H1 (cell line): ENCODE measurements at regions not wholly inside any gene's neighbourhood (a gene's known extent, or its start where the extent isn't known, plus 50 kb on each side); places are given as distances from the start of the nearest gene placed in this dataset.

Experiments used
- CTCF ChIA-PET: fragments of 300-600 bp; sonication (Branson Sonifier 250); formaldehyde crosslinking; loops from one replicate; lab custom pipeline; 2021; ENCODE audit not compliant: partially characterized antibody; lab: Charles Lee
- POLR2A ChIA-PET: fragments of 300-600 bp; sonication (Branson Sonifier 250); formaldehyde crosslinking; loops from one replicate; lab custom pipeline; 2021; ENCODE audit warnings: inconsistent platforms; ENCODE audit not compliant: partially characterized antibody; lab: Charles Lee
- DNase-seq, 2 experiments: peaks; one replicate each; pipeline versions ENCODE4 v3.0.0 to v3.0.0-alpha.2; 2010 to 2022; ENCODE audit warnings: low spot score in 2 of 2, low read depth in 1 of 2, mixed read lengths in 1 of 2
- FAIRE-seq: peaks from 2 replicates; lab custom pipeline; 2011; peaks lifted over from hg19 to GRCh38; lab: Jason Lieb, UNC
- H2AFZ ChIP-seq: 2 replicates; pipeline ENCODE4 v1.8.1; 2012; ENCODE audit warnings: low read length, inconsistent platforms
- H2AK5ac ChIP-seq: 2 replicates; pipeline ENCODE4 v1.6.1; 2013; ENCODE audit warnings: low read depth, low read length
- H2BK120ac ChIP-seq: replicated peaks from 2 replicates; pipeline ENCODE3; 2013; ENCODE audit warnings: low read depth, low read length, inconsistent platforms
- H2BK12ac ChIP-seq: 2 replicates; pipeline ENCODE4 v1.6.1; 2013; ENCODE audit warnings: low read depth, low read length
- H2BK15ac ChIP-seq: 2 replicates; pipeline ENCODE4 v1.6.1; 2013; ENCODE audit warnings: low read length
- H2BK20ac ChIP-seq: 2 replicates; pipeline ENCODE4 v1.6.1; 2013; ENCODE audit warnings: low read length
- H2BK5ac ChIP-seq: 2 replicates; pipeline ENCODE4 v1.6.1; 2013; ENCODE audit warnings: low read depth, low read length
- H3K14ac ChIP-seq: 2 replicates; pipeline ENCODE4 v1.6.1; 2013; ENCODE audit warnings: inconsistent platforms; ENCODE audit not compliant: insufficient read length
- H3K18ac ChIP-seq: 2 replicates; pipeline ENCODE4 v1.6.1; 2013; ENCODE audit warnings: low read length; ENCODE audit errors: extremely low read depth
- H3K23ac ChIP-seq: 2 replicates; pipeline ENCODE4 v1.6.1; 2013; ENCODE audit warnings: inconsistent platforms; ENCODE audit not compliant: insufficient read length
- H3K23me2 ChIP-seq: 2 replicates; pipeline ENCODE4 v1.6.1; 2013; ENCODE audit warnings: low read depth, low read length
- H3K27ac ChIP-seq: 2 replicates; pipeline ENCODE4 v1.6.1; 2011; ENCODE audit warnings: low read depth, low read length, inconsistent platforms
- H3K27me3 ChIP-seq, 4 experiments: replicated peaks in 1 of 4; 1 replicate in 1 of 4; 2 replicates in 3 of 4; pipeline versions ENCODE4 v1.6.1 to v1.8.1; 2011 to 2013; ENCODE audit warnings: low read length in 3 of 4, mild to moderate bottlenecking in 3 of 4, inconsistent platforms in 2 of 4, mixed read lengths in 2 of 4, moderate library complexity in 1 of 4; ENCODE audit not compliant: control insufficient read depth in 3 of 4, insufficient read depth in 3 of 4; ENCODE audit errors: extremely low read depth in 1 of 4
- H3K36me3 ChIP-seq, 4 experiments: 2 replicates each; pipeline versions ENCODE4 v1.6.1 to v1.8.1; 2011 to 2013; ENCODE audit warnings: mild to moderate bottlenecking in 4 of 4, low read length in 3 of 4, moderate library complexity in 2 of 4, control low read depth in 1 of 4, inconsistent platforms in 1 of 4; ENCODE audit not compliant: insufficient read depth in 4 of 4, control insufficient read depth in 2 of 4
- H3K4ac ChIP-seq: replicated peaks from 2 replicates; pipeline ENCODE3; 2013; ENCODE audit warnings: low read length, low read depth, mixed read lengths, inconsistent platforms; ENCODE audit not compliant: insufficient read length
- H3K4me1 ChIP-seq, 4 experiments: replicated peaks in 1 of 4; 1 replicate in 1 of 4; 2 replicates in 3 of 4; pipeline versions ENCODE4 v1.6.1 to v1.8.1; 2011 to 2013; ENCODE audit warnings: low read length in 3 of 4, inconsistent platforms in 2 of 4, mixed read lengths in 1 of 4; ENCODE audit not compliant: insufficient read depth in 4 of 4, control insufficient read depth in 3 of 4
- H3K4me2 ChIP-seq, 2 experiments: 2 replicates each; pipeline versions ENCODE4 v1.6.1 to v1.8.1; 2011 to 2013; ENCODE audit warnings: low read depth in 2 of 2, low read length in 2 of 2, control low read depth in 1 of 2, inconsistent platforms in 1 of 2, mild to moderate bottlenecking in 1 of 2; ENCODE audit not compliant: insufficient read depth in 1 of 2
- H3K4me3 ChIP-seq, 4 experiments: fragments of 200-600, 300-600 bp in 1 of 4; sonication (generic), shearing (Covaris generic), sonication (Bioruptor Twin) in 1 of 4; 2 replicates each; pipeline versions ENCODE4 v1.5.1 to v1.8.1; 2011 to 2016; ENCODE audit warnings: low read length in 4 of 4, low read depth in 3 of 4, control low read depth in 2 of 4, inconsistent platforms in 2 of 4, mild to moderate bottlenecking in 2 of 4, mixed read lengths in 1 of 4, moderate library complexity in 1 of 4; ENCODE audit not compliant: insufficient read depth in 2 of 4; ENCODE audit errors: extremely low read depth in 1 of 4
- H3K56ac ChIP-seq: replicated peaks from 2 replicates; pipeline ENCODE3; 2013; ENCODE audit warnings: low read depth, mild to moderate bottlenecking, mixed read lengths, low read length, inconsistent platforms; ENCODE audit not compliant: insufficient read length
- H3K79me1 ChIP-seq: 2 replicates; pipeline ENCODE4 v1.6.1; 2013; ENCODE audit warnings: low read depth, low read length, control low read depth
- H3K79me2 ChIP-seq, 2 experiments: 2 replicates each; pipeline versions ENCODE4 v1.6.1 to v1.8.1; 2012 to 2013; ENCODE audit warnings: low read length in 2 of 2, mild to moderate bottlenecking in 2 of 2, inconsistent platforms in 1 of 2; ENCODE audit not compliant: insufficient read depth in 2 of 2, control insufficient read depth in 1 of 2
- H3K9ac ChIP-seq, 4 experiments: replicated peaks in 1 of 4; 1 replicate in 1 of 4; 2 replicates in 3 of 4; pipeline versions ENCODE4 v1.6.1 to v1.8.1; 2011 to 2013; ENCODE audit warnings: low read depth in 3 of 4, low read length in 3 of 4, control low read depth in 2 of 4, mild to moderate bottlenecking in 2 of 4, moderate library complexity in 2 of 4, inconsistent platforms in 1 of 4; ENCODE audit errors: extremely low read depth in 1 of 4
- H3K9me3 ChIP-seq, 2 experiments: 2 replicates each; pipeline versions ENCODE4 v1.6.1 to v1.8.1; 2012 to 2013; ENCODE audit warnings: mild to moderate bottlenecking in 2 of 2, moderate library complexity in 2 of 2, control low read depth in 1 of 2, inconsistent platforms in 1 of 2, low read depth in 1 of 2, low read length in 1 of 2, mixed read lengths in 1 of 2; ENCODE audit not compliant: insufficient read depth in 2 of 2
- H4K20me1 ChIP-seq, 2 experiments: replicated peaks in 1 of 2; 2 replicates each; pipeline versions ENCODE3 to v1.8.1; 2011 to 2013; ENCODE audit warnings: inconsistent platforms in 2 of 2, low read length in 2 of 2, mild to moderate bottlenecking in 1 of 2; ENCODE audit not compliant: insufficient read depth in 2 of 2, control insufficient read depth in 1 of 2
- H4K5ac ChIP-seq: 2 replicates; pipeline ENCODE4 v1.6.1; 2013; ENCODE audit warnings: low read length, low read depth, mixed read lengths, inconsistent platforms; ENCODE audit not compliant: insufficient read length
- H4K8ac ChIP-seq: 2 replicates; pipeline ENCODE4 v1.8.0; 2013; ENCODE audit warnings: mild to moderate bottlenecking, moderate library complexity, low read length, inconsistent platforms; ENCODE audit not compliant: insufficient read depth; ENCODE audit errors: extremely low read depth
- H4K91ac ChIP-seq: replicated peaks from 2 replicates; pipeline ENCODE3; 2013; ENCODE audit warnings: low read length, mixed read lengths, inconsistent platforms; ENCODE audit not compliant: insufficient read length
- BCL11A ChIP-seq, 2 experiments: IDR thresholded peaks; one replicate each; pipeline ENCODE4 v1.6.1; 2011; ENCODE audit warnings: low read depth in 2 of 2, low read length in 2 of 2, mild to moderate bottlenecking in 2 of 2
- CEBPB ChIP-seq: IDR thresholded peaks from 2 replicates; pipeline ENCODE4 v1.6.1; 2012; ENCODE audit warnings: low read depth, low read length
- CREB1 ChIP-seq: IDR thresholded peaks from 2 replicates; pipeline ENCODE4 v1.6.1; 2012; ENCODE audit warnings: inconsistent platforms
- EGR1 ChIP-seq: IDR thresholded peaks from 2 replicates; pipeline ENCODE4 v1.6.1; 2011; ENCODE audit warnings: low read depth, low read length, borderline replicate concordance
- EP300 ChIP-seq, 2 experiments: IDR thresholded peaks; 1 replicate in 1 of 2; 2 replicates in 1 of 2; pipeline ENCODE4 v1.6.1; 2011 to 2012; ENCODE audit warnings: low read depth in 2 of 2, low read length in 2 of 2, mild to moderate bottlenecking in 2 of 2, borderline replicate concordance in 1 of 2, inconsistent platforms in 1 of 2, moderate library complexity in 1 of 2
- HDAC2 ChIP-seq, 2 experiments: fragments of 300-600 bp in 1 of 2; sonication (generic) in 1 of 2; IDR thresholded peaks; 2 replicates each; pipeline ENCODE4 v1.6.1; 2011 to 2012; ENCODE audit warnings: low read depth in 2 of 2, low read length in 2 of 2, mild to moderate bottlenecking in 2 of 2, moderate library complexity in 2 of 2, borderline replicate concordance in 1 of 2, inconsistent platforms in 1 of 2
- JUN ChIP-seq: IDR thresholded peaks from 2 replicates; pipeline ENCODE4 v1.6.1; 2011; ENCODE audit warnings: low read depth, mild to moderate bottlenecking, improper control_type of control experiment, low read length
- RAD21 ChIP-seq, 2 experiments: IDR thresholded peaks in 1 of 2; conservative IDR thresholded peaks in 1 of 2; 2 replicates each; pipeline ENCODE4 v1.6.1; 2011; ENCODE audit warnings: low read depth in 2 of 2, low read length in 2 of 2, improper control_type of control experiment in 1 of 2, inconsistent platforms in 1 of 2, mild to moderate bottlenecking in 1 of 2, moderate library complexity in 1 of 2
- SIX5 ChIP-seq: IDR thresholded peaks from 2 replicates; pipeline ENCODE4 v1.6.1; 2011; ENCODE audit warnings: mild to moderate bottlenecking, low read depth, low read length
- WGBS, 2 experiments: shearing (Covaris generic) in 1 of 2; methylation state at CpG; one replicate each; pipeline versions ENCODE4 v1.1.6 to v1.1.7; 2013 to 2015; ENCODE audit warnings: low lambda C conversion rate in 2 of 2, mixed read lengths in 2 of 2, inconsistent platforms in 1 of 2, low coverage in 1 of 2, missing lambda C conversion rate in 1 of 2; ENCODE audit not compliant: insufficient replicate concordance in 2 of 2, insufficient coverage in 1 of 2, insufficient read length in 1 of 2; ENCODE audit errors: extremely low coverage in 1 of 2, missing lambda C conversion rate in 1 of 2; 5-methylcytosine and 5-hydroxymethylcytosine counted together
- TF ChIP-seq, protein P1 (sequence below): IDR thresholded peaks from 2 replicates; pipeline ENCODE4 v1.6.1; 2012; ENCODE audit warnings: inconsistent platforms
- TF ChIP-seq, protein P2 (sequence below), 3 experiments: IDR thresholded peaks; 1 replicate in 2 of 3; 2 replicates in 1 of 3; pipeline versions ENCODE4 v1.5.1 to v1.6.1; 2011; ENCODE audit warnings: low read length in 3 of 3, mild to moderate bottlenecking in 3 of 3, inconsistent platforms in 2 of 3, low read depth in 1 of 3, moderate library complexity in 1 of 3; ENCODE audit not compliant: insufficient read depth in 1 of 3; ENCODE audit errors: control extremely low read depth in 1 of 3

DNA sequence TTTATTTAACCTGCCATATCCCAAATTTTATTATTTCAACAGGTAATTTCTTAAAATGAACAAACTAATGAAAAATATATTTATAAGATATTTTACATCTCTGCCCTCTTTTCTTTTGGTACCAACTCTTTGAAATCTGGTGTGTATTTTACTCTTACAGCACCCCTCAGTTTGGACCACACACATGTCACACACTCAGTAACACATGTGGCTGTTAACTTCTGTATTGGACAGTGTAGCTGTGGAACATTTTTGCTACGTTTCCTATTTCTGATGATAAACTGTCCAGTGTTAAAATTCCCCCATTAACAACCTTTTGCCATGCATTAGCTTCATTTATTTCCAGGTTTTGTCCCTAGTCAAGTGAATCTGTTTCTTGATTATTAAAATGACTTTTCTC, 250.6 kb downstream of the NFKBIZ start:
- H3K4ac ChIP-seq = no peak overlapping the region
- H3K23ac ChIP-seq = no peak overlapping the region
- H4K5ac ChIP-seq = no peak overlapping the region
- H3K79me2 ChIP-seq = no peaks in the 10 kb centered on the region
- no peak overlapping the region for H2BK15ac ChIP-seq
- ChIA-PET POLR2A (no interaction called here), CTCF (interaction anchor here (0.6 to 1.4 kb wide), 2 partner anchors 14 to 202 kb away, joined by 3 read pairs; no protein-coding TSS in a partner anchor)
- H3K79me1 ChIP-seq = no peaks in the 10 kb centered on the region
- H2BK20ac ChIP-seq = no peak overlapping the region
- H3K4me1 ChIP-seq = no peaks in the 10 kb centered on the region
- H3K4me3 ChIP-seq = no peak overlapping the region
- no peaks in the 10 kb centered on the region for H4K20me1 ChIP-seq
- no peak overlapping the region for H2BK12ac ChIP-seq
- no peak overlapping the region for H3K27ac ChIP-seq
- no peak for DNase-seq
- no peak overlapping the region for H2AFZ ChIP-seq
- no peak overlapping the region for H2BK5ac ChIP-seq
- no peak overlapping the region for H4K91ac ChIP-seq
- H3K23me2 ChIP-seq = no peaks in the 10 kb centered on the region
- H3K4me2 ChIP-seq = no peak overlapping the region
- H2AK5ac ChIP-seq = no peak overlapping the region
- no peak overlapping the region for H3K9ac ChIP-seq
- H2BK120ac ChIP-seq = no peak overlapping the region
- H3K56ac ChIP-seq = no peak overlapping the region
- H4K8ac ChIP-seq = no peak overlapping the region
- no peaks in the 10 kb centered on the region for H3K27me3 ChIP-seq
- 100% methylated on average over 1 of the region's 1 CpG; no CpG with 5 or more reads in 1 of the 2 experiments for WGBS, 2 experiments
- no peaks in the 10 kb centered on the region for H3K9me3 ChIP-seq
- no peak overlapping the region for H3K14ac ChIP-seq
- FAIRE-seq = no peak
- H3K18ac ChIP-seq = no peak overlapping the region
- no peaks in the 10 kb centered on the region for H3K36me3 ChIP-seq
- TF ChIP-seq RAD21 (IDR thresholded peaks at IDR 0.05 in 1 of 2, conservative IDR thresholded peaks at IDR 0.05 in 1 of 2; ENCODE audit: low read depth in 2 of 2, low read length in 2 of 2) (no peak), EP300 (IDR thresholded peaks at IDR 0.05; ENCODE audit: borderline replicate concordance in 1 of 2, low read depth in 2 of 2, low read length in 2 of 2) (no peak), JUN (no peak), CEBPB (no peak), EGR1 (no peak), SIX5 (no peak), HDAC2 (IDR thresholded peaks at IDR 0.05; ENCODE audit: borderline replicate concordance in 1 of 2, low read depth in 2 of 2, low read length in 2 of 2) (no peak), CREB1 (no peak), BCL11A (IDR thresholded peaks at IDR 0.05; ENCODE audit: low read depth in 2 of 2, low read length in 2 of 2) (no peak)
- TF ChIP-seq, protein P1, sequence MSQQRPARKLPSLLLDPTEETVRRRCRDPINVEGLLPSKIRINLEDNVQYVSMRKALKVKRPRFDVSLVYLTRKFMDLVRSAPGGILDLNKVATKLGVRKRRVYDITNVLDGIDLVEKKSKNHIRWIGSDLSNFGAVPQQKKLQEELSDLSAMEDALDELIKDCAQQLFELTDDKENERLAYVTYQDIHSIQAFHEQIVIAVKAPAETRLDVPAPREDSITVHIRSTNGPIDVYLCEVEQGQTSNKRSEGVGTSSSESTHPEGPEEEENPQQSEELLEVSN = no peak
- TF ChIP-seq, protein P2, sequence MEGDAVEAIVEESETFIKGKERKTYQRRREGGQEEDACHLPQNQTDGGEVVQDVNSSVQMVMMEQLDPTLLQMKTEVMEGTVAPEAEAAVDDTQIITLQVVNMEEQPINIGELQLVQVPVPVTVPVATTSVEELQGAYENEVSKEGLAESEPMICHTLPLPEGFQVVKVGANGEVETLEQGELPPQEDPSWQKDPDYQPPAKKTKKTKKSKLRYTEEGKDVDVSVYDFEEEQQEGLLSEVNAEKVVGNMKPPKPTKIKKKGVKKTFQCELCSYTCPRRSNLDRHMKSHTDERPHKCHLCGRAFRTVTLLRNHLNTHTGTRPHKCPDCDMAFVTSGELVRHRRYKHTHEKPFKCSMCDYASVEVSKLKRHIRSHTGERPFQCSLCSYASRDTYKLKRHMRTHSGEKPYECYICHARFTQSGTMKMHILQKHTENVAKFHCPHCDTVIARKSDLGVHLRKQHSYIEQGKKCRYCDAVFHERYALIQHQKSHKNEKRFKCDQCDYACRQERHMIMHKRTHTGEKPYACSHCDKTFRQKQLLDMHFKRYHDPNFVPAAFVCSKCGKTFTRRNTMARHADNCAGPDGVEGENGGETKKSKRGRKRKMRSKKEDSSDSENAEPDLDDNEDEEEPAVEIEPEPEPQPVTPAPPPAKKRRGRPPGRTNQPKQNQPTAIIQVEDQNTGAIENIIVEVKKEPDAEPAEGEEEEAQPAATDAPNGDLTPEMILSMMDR (IDR thresholded peaks at IDR 0.05; ENCODE audit: control extremely low read depth in 1 of 3, insufficient read depth in 1 of 3, low read depth in 1 of 3, low read length in 3 of 3) = no peak
